ENCODE measurements at regions not wholly inside any gene's neighbourhood (a gene's known extent, or its start where the extent isn't known, plus 50 kb on each side); places are given as distances from the start of the nearest gene placed in this dataset.

GRCh38 chr1:25035523-25036116 lies 105.5 kb upstream of the RUNX3 start:
- TF ChIP-seq, protein P1, sequence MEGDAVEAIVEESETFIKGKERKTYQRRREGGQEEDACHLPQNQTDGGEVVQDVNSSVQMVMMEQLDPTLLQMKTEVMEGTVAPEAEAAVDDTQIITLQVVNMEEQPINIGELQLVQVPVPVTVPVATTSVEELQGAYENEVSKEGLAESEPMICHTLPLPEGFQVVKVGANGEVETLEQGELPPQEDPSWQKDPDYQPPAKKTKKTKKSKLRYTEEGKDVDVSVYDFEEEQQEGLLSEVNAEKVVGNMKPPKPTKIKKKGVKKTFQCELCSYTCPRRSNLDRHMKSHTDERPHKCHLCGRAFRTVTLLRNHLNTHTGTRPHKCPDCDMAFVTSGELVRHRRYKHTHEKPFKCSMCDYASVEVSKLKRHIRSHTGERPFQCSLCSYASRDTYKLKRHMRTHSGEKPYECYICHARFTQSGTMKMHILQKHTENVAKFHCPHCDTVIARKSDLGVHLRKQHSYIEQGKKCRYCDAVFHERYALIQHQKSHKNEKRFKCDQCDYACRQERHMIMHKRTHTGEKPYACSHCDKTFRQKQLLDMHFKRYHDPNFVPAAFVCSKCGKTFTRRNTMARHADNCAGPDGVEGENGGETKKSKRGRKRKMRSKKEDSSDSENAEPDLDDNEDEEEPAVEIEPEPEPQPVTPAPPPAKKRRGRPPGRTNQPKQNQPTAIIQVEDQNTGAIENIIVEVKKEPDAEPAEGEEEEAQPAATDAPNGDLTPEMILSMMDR (IDR thresholded peaks at IDR 0.05; ENCODE audit: low read depth, low read length, poor library complexity, severe bottlenecking), result no peak
- TF ChIP-seq EZH2phosphoT487 (IDR thresholded peaks at IDR 0.05; ENCODE audit: borderline replicate concordance, low read length), result no peak

All from DOHH2 (cell line).